ENCODE measurements at regions not wholly inside any gene's neighbourhood (a gene's known extent, or its start where the extent isn't known, plus 50 kb on each side); places are given as distances from the start of the nearest gene placed in this dataset.

GRCh38 chr6:156026486-156027247 lies 571.0 kb upstream of the NOX3 start (continued):
- TF ChIP-seq ZNF462 (CRISPR knock-in tag; IDR thresholded peaks at IDR 0.05) (no peak), CTCF (conservative IDR thresholded peaks at IDR 0.05; ENCODE audit: low read depth in 2 of 2) (no peak), JUNB (IDR thresholded peaks at IDR 0.05; ENCODE audit: unreplicated experiment) (no peak), STAT1 (IDR thresholded peaks at IDR 0.05; ENCODE audit: unreplicated experiment) (no peak), NANOG (IDR thresholded peaks at IDR 0.05; ENCODE audit: borderline replicate concordance) (no peak), CREB1 (CRISPR knock-in tag; IDR thresholded peaks at IDR 0.05; ENCODE audit: low read depth) (no peak)

- Histone ChIP-seq H2AFZ (no peak overlapping the region), H3K9me2 (ENCODE audit: insufficient read depth) (no peaks in the 10 kb centered on the region; the same call in 1 of the 2 replicates), H4K20me1 (replicated peaks; ENCODE audit: insufficient read depth) (no peaks in the 10 kb centered on the region), H3F3A (replicated peaks; ENCODE audit: low read depth) (no peaks in the 10 kb centered on the region), H3K79me2 (replicated peaks; ENCODE audit: insufficient read depth) (no peaks in the 10 kb centered on the region), H3K36me3 (ENCODE audit: insufficient read depth) (no peaks in the 10 kb centered on the region), H3K27me3 (ENCODE audit: insufficient read depth) (no peaks in the 10 kb centered on the region), H3K4me3 (no peak overlapping the region), H3K4me2 (no peak overlapping the region), H3K27ac (ENCODE audit: low read depth) (no peak overlapping the region), H3K4me1 (ENCODE audit: insufficient read depth) (no peaks in the 10 kb centered on the region)
- H3K4me1 Mint-ChIP-seq: no peaks in the 10 kb centered on the region
- no peak overlapping the region for H3K27ac Mint-ChIP-seq
- peaks cover 8% of the 10 kb centered on the region for H3K27me3 Mint-ChIP-seq (ENCODE audit: insufficient read depth, low read depth, poor library complexity)
- peaks cover 18% of the 10 kb centered on the region for H3K9me3 Mint-ChIP-seq
- H3K36me3 Mint-ChIP-seq (ENCODE audit: low read depth): peaks cover 19% of the 10 kb centered on the region
- no peak for ATAC-seq
- no peak for DNase-seq (ENCODE audit: low spot score)
- H3K4me3 Mint-ChIP-seq: no peak overlapping the region
- TF ChIP-seq EZH2phosphoT487 (IDR thresholded peaks at IDR 0.05; ENCODE audit: unreplicated experiment) (no peak), JUNB (IDR thresholded peaks at IDR 0.05; ENCODE audit: unreplicated experiment) (no peak), CTCF (conservative IDR thresholded peaks at IDR 0.05; ENCODE audit: low read depth in 2 of 2) (no peak), ZNF114 (CRISPR knock-in tag; IDR thresholded peaks at IDR 0.05) (no peak), POLR2AphosphoS5 (IDR thresholded peaks at IDR 0.05; ENCODE audit: low read depth) (no peak), CREB1 (CRISPR knock-in tag; IDR thresholded peaks at IDR 0.05; ENCODE audit: low read depth) (no peak), STAT1 (IDR thresholded peaks at IDR 0.05; ENCODE audit: unreplicated experiment) (no peak), ETS1 (IDR thresholded peaks at IDR 0.05) (no peak), ZNF331 (CRISPR knock-in tag; IDR thresholded peaks at IDR 0.05; ENCODE audit: low read depth) (no peak), NANOG (IDR thresholded peaks at IDR 0.05; ENCODE audit: borderline replicate concordance) (no peak)
Measured at GRCh38 chr6:156024339-156024738, 568.7 kb upstream of the NOX3 start.

Measured in GM23338 (cell line).